ENCODE measurements at regions not wholly inside any gene's neighbourhood (a gene's known extent, or its start where the extent isn't known, plus 50 kb on each side); places are given as distances from the start of the nearest gene placed in this dataset.

- H3K36me3 Mint-ChIP-seq: no peaks in the 10 kb centered on the region
- H3K27me3 Mint-ChIP-seq (ENCODE audit: insufficient read depth, low read depth): no peaks in the 10 kb centered on the region
- no peaks in the 10 kb centered on the region for H3F3A ChIP-seq (ENCODE audit: low read depth)
Observed at GRCh38 chr11:40062616-40063015, 1396.8 kb downstream of the LRRC4C start.

GRCh38 chr11:40061221-40061620 is 1398.2 kb downstream of the LRRC4C start:
- H3K36me3 Mint-ChIP-seq: no peaks in the 10 kb centered on the region
- no peak overlapping the region for H3K4me3 Mint-ChIP-seq
- H3K9me3 Mint-ChIP-seq: no peaks in the 10 kb centered on the region
- Histone ChIP-seq H3F3A (ENCODE audit: low read depth) (no peaks in the 10 kb centered on the region), H3K36me3 (no peaks in the 10 kb centered on the region), H3K27me3 (no peaks in the 10 kb centered on the region), H3K4me2 (no peak overlapping the region), H3K27ac (no peak overlapping the region), H2AFZ (replicated peaks) (no peak overlapping the region), H3K9ac (no peak overlapping the region), H3K4me1 (no peaks in the 10 kb centered on the region), H4K20me1 (ENCODE audit: low read depth) (no peaks in the 10 kb centered on the region), H3K9me3 (ENCODE audit: low read depth) (no peaks in the 10 kb centered on the region), H3K4me3 (no peak overlapping the region), H3K79me2 (ENCODE audit: low read depth) (no peaks in the 10 kb centered on the region)
- DNase-seq (ENCODE audit: low spot score): no peak
- no peak overlapping the region for H3K27ac Mint-ChIP-seq
- no peak for TF ChIP-seq EZH2 (IDR thresholded peaks at IDR 0.05)
- no peak for TF ChIP-seq EZH2phosphoT487 (IDR thresholded peaks at IDR 0.05)
- no peak for TF ChIP-seq CTCF (IDR thresholded peaks at IDR 0.05)
- H3K27me3 Mint-ChIP-seq (ENCODE audit: insufficient read depth, low read depth): no peaks in the 10 kb centered on the region
- H3K4me1 Mint-ChIP-seq: no peaks in the 10 kb centered on the region

More at GRCh38 chr11:40062616-40063015, 1396.8 kb downstream of the LRRC4C start:
- no peak overlapping the region for H3K4me2 ChIP-seq
- H3K27me3 ChIP-seq: no peaks in the 10 kb centered on the region
- no peaks in the 10 kb centered on the region for H4K20me1 ChIP-seq (ENCODE audit: low read depth)
- no peak for TF ChIP-seq EZH2phosphoT487 (IDR thresholded peaks at IDR 0.05)
- Mint-ChIP-seq H3K27ac (no peak overlapping the region), H3K9me3 (no peaks in the 10 kb centered on the region), H3K4me3 (no peak overlapping the region), H3K4me1 (no peaks in the 10 kb centered on the region)
- no peaks in the 10 kb centered on the region for H3K36me3 ChIP-seq
- no peaks in the 10 kb centered on the region for H3K79me2 ChIP-seq (ENCODE audit: low read depth)
- H3K27ac ChIP-seq: no peak overlapping the region
- H3K9ac ChIP-seq: no peak overlapping the region
- no peak overlapping the region for H3K4me3 ChIP-seq
- DNase-seq (ENCODE audit: low spot score): no peak
- H2AFZ ChIP-seq (replicated peaks): no peak overlapping the region
- H3K9me3 ChIP-seq (ENCODE audit: low read depth): no peaks in the 10 kb centered on the region
- no peaks in the 10 kb centered on the region for H3K4me1 ChIP-seq

- no peaks in the 10 kb centered on the region for H3K4me1 Mint-ChIP-seq
- Histone ChIP-seq H3K4me1 (no peaks in the 10 kb centered on the region), H3K36me3 (no peaks in the 10 kb centered on the region), H3K4me2 (no peak overlapping the region), H2AFZ (replicated peaks) (peak overlapping the region; percentile 34), H3K4me3 (no peak overlapping the region), H3F3A (ENCODE audit: low read depth) (no peaks in the 10 kb centered on the region), H3K9ac (no peak overlapping the region), H3K27me3 (no peaks in the 10 kb centered on the region), H3K9me3 (ENCODE audit: low read depth) (no peaks in the 10 kb centered on the region), H3K79me2 (ENCODE audit: low read depth) (no peaks in the 10 kb centered on the region), H3K27ac (no peak overlapping the region), H4K20me1 (ENCODE audit: low read depth) (no peaks in the 10 kb centered on the region)
- peaks cover 3% of the 10 kb centered on the region for H3K27me3 Mint-ChIP-seq (ENCODE audit: insufficient read depth, low read depth)
- H3K4me3 Mint-ChIP-seq: no peak overlapping the region
- H3K9me3 Mint-ChIP-seq: no peaks in the 10 kb centered on the region
- no peak for DNase-seq (ENCODE audit: low spot score)
- no peaks in the 10 kb centered on the region for H3K36me3 Mint-ChIP-seq
- no peak overlapping the region for H3K27ac Mint-ChIP-seq
- TF ChIP-seq EZH2 (IDR thresholded peaks at IDR 0.05) (no peak), CTCF (IDR thresholded peaks at IDR 0.05) (no peak), EZH2phosphoT487 (IDR thresholded peaks at IDR 0.05) (no peak)
Observed at GRCh38 chr11:40054631-40055030, 1404.8 kb downstream of the LRRC4C start.

GRCh38 chr11:40045312-40045711 is 1414.1 kb downstream of the LRRC4C start:
- no peaks in the 10 kb centered on the region for H3K27me3 Mint-ChIP-seq (ENCODE audit: insufficient read depth, low read depth)
- no peaks in the 10 kb centered on the region for H3K4me1 ChIP-seq
- H3K27ac Mint-ChIP-seq: no peak overlapping the region
- H3K27me3 ChIP-seq: no peaks in the 10 kb centered on the region
- H3K9me3 ChIP-seq (ENCODE audit: low read depth): no peaks in the 10 kb centered on the region
- H3K79me2 ChIP-seq (ENCODE audit: low read depth): no peaks in the 10 kb centered on the region
- TF ChIP-seq EZH2 (IDR thresholded peaks at IDR 0.05) (no peak), EZH2phosphoT487 (IDR thresholded peaks at IDR 0.05) (no peak), CTCF (IDR thresholded peaks at IDR 0.05) (no peak)
- H3K9me3 Mint-ChIP-seq: no peaks in the 10 kb centered on the region
- H3K9ac ChIP-seq: no peak overlapping the region
- no peak overlapping the region for H3K4me2 ChIP-seq
- no peaks in the 10 kb centered on the region for H3K36me3 ChIP-seq
- no peaks in the 10 kb centered on the region for H3K36me3 Mint-ChIP-seq
- no peak overlapping the region for H2AFZ ChIP-seq (replicated peaks)
- DNase-seq (ENCODE audit: low spot score): no peak
- H3K4me3 ChIP-seq: no peak overlapping the region
- no peak overlapping the region for H3K27ac ChIP-seq
- H3K4me3 Mint-ChIP-seq: no peak overlapping the region
- no peaks in the 10 kb centered on the region for H3K4me1 Mint-ChIP-seq
- no peaks in the 10 kb centered on the region for H3F3A ChIP-seq (ENCODE audit: low read depth)
- no peaks in the 10 kb centered on the region for H4K20me1 ChIP-seq (ENCODE audit: low read depth)

Measured in neural progenitor cell (in vitro differentiated cells).